ENCODE measurements at regions not wholly inside any gene's neighbourhood (a gene's known extent, or its start where the extent isn't known, plus 50 kb on each side); places are given as distances from the start of the nearest gene placed in this dataset.

DNA sequence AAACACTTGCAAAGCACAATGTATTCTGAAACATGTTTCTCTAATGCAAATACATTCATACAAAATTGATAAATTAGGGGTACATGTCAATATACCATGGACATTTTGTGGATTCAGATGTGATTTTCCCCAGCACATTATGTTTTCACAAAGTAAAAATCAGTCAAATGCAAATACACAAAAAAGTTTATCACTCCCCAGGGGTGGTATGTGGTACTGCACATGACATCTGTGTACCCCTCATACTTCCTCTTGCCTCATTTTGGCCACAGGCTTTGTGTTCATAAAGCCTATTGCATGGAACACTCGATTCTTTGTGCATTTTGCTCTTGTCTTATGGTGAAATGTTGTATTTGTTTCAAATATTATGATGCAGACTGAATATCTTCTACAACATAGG is 116.8 kb upstream of the PDE4D start:
- H3K4me3 Mint-ChIP-seq: no peak overlapping the region
- no peaks in the 10 kb centered on the region for H3K27me3 Mint-ChIP-seq
- no peak overlapping the region for H3K27ac Mint-ChIP-seq (ENCODE audit: low read depth)
- ATAC-seq (replicated peaks; ENCODE audit: extremely low read depth, poor library complexity, severe bottlenecking) (no peak), DNase-seq (ENCODE audit: low spot score in 2 of 2) (no peak)
- peaks cover 6% of the 10 kb centered on the region for H3K9me3 Mint-ChIP-seq
- H3K4me1 Mint-ChIP-seq: no peaks in the 10 kb centered on the region
- H3K36me3 Mint-ChIP-seq (ENCODE audit: insufficient read depth): no peaks in the 10 kb centered on the region

GRCh38 chr5:60007729-60008128 is 114.2 kb upstream of the PDE4D start:
- H3K4me1 Mint-ChIP-seq: no peaks in the 10 kb centered on the region
- no peak overlapping the region for H3K27ac Mint-ChIP-seq (ENCODE audit: low read depth)
- DNase-seq (ENCODE audit: low spot score in 2 of 2): no peak
- no peaks in the 10 kb centered on the region for H3K9me3 Mint-ChIP-seq
- H3K27me3 Mint-ChIP-seq: no peaks in the 10 kb centered on the region
- no peak for ATAC-seq (replicated peaks; ENCODE audit: extremely low read depth, poor library complexity, severe bottlenecking)
- no peak overlapping the region for H3K4me3 Mint-ChIP-seq
- H3K36me3 Mint-ChIP-seq (ENCODE audit: insufficient read depth): no peaks in the 10 kb centered on the region

DNA sequence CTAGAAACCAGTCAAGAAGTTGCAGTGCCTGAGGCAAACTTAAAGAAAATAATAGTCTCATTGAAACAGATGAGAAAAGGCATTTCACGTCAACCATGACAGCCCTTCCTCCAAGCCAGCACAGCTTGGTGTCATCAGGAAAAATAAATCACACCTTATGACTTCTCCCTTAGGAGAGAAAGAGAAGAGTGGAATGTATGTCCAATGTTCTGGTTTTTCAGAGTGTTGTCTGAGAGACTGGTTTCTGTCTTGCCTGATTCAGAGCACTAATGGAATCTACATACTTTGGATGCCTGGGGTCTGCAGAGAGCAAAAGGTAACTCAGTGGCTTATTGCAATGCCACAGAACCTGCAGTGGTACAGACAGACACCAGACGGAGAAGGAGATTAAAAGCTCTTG is 105.5 kb upstream of the PDE4D start:
- Mint-ChIP-seq H3K9me3 (peaks cover 15% of the 10 kb centered on the region), H3K36me3 (ENCODE audit: insufficient read depth) (no peaks in the 10 kb centered on the region), H3K27ac (ENCODE audit: low read depth) (no peak overlapping the region), H3K27me3 (no peaks in the 10 kb centered on the region), H3K4me3 (no peak overlapping the region), H3K4me1 (no peaks in the 10 kb centered on the region)
- no peak for DNase-seq (ENCODE audit: low spot score in 2 of 2)
- ATAC-seq (replicated peaks; ENCODE audit: extremely low read depth, poor library complexity, severe bottlenecking): no peak

DNA sequence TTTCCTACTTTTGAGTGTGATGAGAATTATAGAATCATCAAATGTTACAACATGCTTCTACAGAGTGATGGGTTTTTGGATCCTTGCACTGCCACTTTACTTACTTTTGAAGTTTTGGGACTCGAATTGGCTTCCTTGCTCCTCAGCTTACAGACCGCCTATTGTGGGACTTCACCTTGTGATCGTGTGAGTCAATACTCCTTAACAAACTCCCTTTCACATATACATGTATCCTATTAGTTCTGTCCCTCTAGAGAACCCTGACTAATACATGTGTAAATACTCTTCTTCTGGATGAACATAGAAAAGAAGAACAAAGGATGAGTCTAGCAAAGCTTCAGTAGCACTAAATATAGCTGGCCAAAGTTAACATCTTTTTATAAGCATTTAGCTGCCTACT is 98.7 kb upstream of the PDE4D start:
- DNase-seq (ENCODE audit: low spot score in 2 of 2) (no peak), ATAC-seq (replicated peaks; ENCODE audit: extremely low read depth, poor library complexity, severe bottlenecking) (no peak)
- no peaks in the 10 kb centered on the region for H3K27me3 Mint-ChIP-seq
- H3K4me1 Mint-ChIP-seq: no peaks in the 10 kb centered on the region
- H3K36me3 Mint-ChIP-seq (ENCODE audit: insufficient read depth): no peaks in the 10 kb centered on the region
- no peak overlapping the region for H3K4me3 Mint-ChIP-seq
- H3K27ac Mint-ChIP-seq (ENCODE audit: low read depth): no peak overlapping the region
- H3K9me3 Mint-ChIP-seq: no peaks in the 10 kb centered on the region

GRCh38 chr5:59988396-59988795 is 94.9 kb upstream of the PDE4D start:
- H3K4me1 Mint-ChIP-seq: no peaks in the 10 kb centered on the region
- no peaks in the 10 kb centered on the region for H3K36me3 Mint-ChIP-seq (ENCODE audit: insufficient read depth)
- no peaks in the 10 kb centered on the region for H3K27me3 Mint-ChIP-seq
- ATAC-seq (replicated peaks; ENCODE audit: extremely low read depth, poor library complexity, severe bottlenecking) (no peak), DNase-seq (ENCODE audit: low spot score in 2 of 2) (no peak)
- H3K4me3 Mint-ChIP-seq: no peak overlapping the region
- no peak overlapping the region for H3K27ac Mint-ChIP-seq (ENCODE audit: low read depth)
- H3K9me3 Mint-ChIP-seq: no peaks in the 10 kb centered on the region

GRCh38 chr5:59976342-59976741 is 82.8 kb upstream of the PDE4D start:
- Mint-ChIP-seq H3K4me1 (no peaks in the 10 kb centered on the region), H3K36me3 (ENCODE audit: insufficient read depth) (no peaks in the 10 kb centered on the region), H3K4me3 (no peak overlapping the region), H3K27me3 (no peaks in the 10 kb centered on the region), H3K9me3 (peaks cover 17% of the 10 kb centered on the region), H3K27ac (ENCODE audit: low read depth) (no peak overlapping the region)
- DNase-seq (ENCODE audit: low spot score in 2 of 2) (no peak), ATAC-seq (replicated peaks; ENCODE audit: extremely low read depth, poor library complexity, severe bottlenecking) (no peak)

- DNase-seq (ENCODE audit: low spot score in 2 of 2) (no peak), ATAC-seq (replicated peaks; ENCODE audit: extremely low read depth, poor library complexity, severe bottlenecking) (no peak)
- Mint-ChIP-seq H3K36me3 (ENCODE audit: insufficient read depth) (no peaks in the 10 kb centered on the region), H3K4me3 (no peak overlapping the region), H3K4me1 (no peaks in the 10 kb centered on the region), H3K27ac (ENCODE audit: low read depth) (no peak overlapping the region), H3K9me3 (peaks cover 17% of the 10 kb centered on the region), H3K27me3 (no peaks in the 10 kb centered on the region)
Measured at GRCh38 chr5:59972043-59972442, 78.5 kb upstream of the PDE4D start.

GRCh38 chr5:59959330-59959729 is 65.8 kb upstream of the PDE4D start:
- Mint-ChIP-seq H3K27me3 (no peaks in the 10 kb centered on the region), H3K4me3 (no peak overlapping the region), H3K27ac (ENCODE audit: low read depth) (no peak overlapping the region), H3K36me3 (ENCODE audit: insufficient read depth) (no peaks in the 10 kb centered on the region), H3K9me3 (peaks cover 2% of the 10 kb centered on the region), H3K4me1 (no peaks in the 10 kb centered on the region)
- DNase-seq (ENCODE audit: low spot score in 2 of 2): no peak
- ATAC-seq (replicated peaks; ENCODE audit: extremely low read depth, poor library complexity, severe bottlenecking): no peak

GRCh38 chr5:59956130-59956783 is 62.7 kb upstream of the PDE4D start:
- no peak overlapping the region for H3K4me3 Mint-ChIP-seq
- no peaks in the 10 kb centered on the region for H3K27me3 Mint-ChIP-seq
- H3K9me3 Mint-ChIP-seq: no peaks in the 10 kb centered on the region
- ATAC-seq (replicated peaks; ENCODE audit: extremely low read depth, poor library complexity, severe bottlenecking) (no peak), DNase-seq (ENCODE audit: low spot score in 2 of 2) (no peak)
- H3K4me1 Mint-ChIP-seq: no peaks in the 10 kb centered on the region
- H3K27ac Mint-ChIP-seq (ENCODE audit: low read depth): no peak overlapping the region
- H3K36me3 Mint-ChIP-seq (ENCODE audit: insufficient read depth): no peaks in the 10 kb centered on the region

DNA sequence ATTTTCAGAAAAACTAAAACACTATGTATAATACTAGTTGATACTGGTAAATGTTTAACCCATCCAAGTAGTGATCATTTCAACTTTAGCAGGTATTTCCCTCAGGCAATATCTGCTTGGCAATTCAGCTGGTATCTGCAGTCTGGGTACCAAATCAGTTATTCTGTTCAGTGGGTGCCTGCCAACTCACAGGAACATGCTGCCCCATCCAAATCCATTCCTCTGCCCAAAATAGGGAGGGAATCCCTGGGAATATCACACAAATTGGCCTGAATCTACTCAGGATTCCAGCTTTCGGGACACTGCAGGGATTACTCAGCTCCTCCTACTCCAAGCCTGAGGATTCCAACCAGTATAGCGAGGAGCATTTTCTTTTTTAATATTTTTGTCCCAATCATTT is 61.7 kb upstream of the PDE4D start:
- Mint-ChIP-seq H3K36me3 (ENCODE audit: insufficient read depth) (no peaks in the 10 kb centered on the region), H3K9me3 (no peaks in the 10 kb centered on the region), H3K27ac (ENCODE audit: low read depth) (no peak overlapping the region), H3K4me1 (no peaks in the 10 kb centered on the region), H3K4me3 (no peak overlapping the region), H3K27me3 (no peaks in the 10 kb centered on the region)
- no peak for DNase-seq (ENCODE audit: low spot score in 2 of 2)
- ATAC-seq (replicated peaks; ENCODE audit: extremely low read depth, poor library complexity, severe bottlenecking): no peak

GRCh38 chr5:59943452-59944113 is 50.1 kb upstream of the PDE4D start:
- Mint-ChIP-seq H3K4me3 (no peak overlapping the region), H3K27ac (ENCODE audit: low read depth) (no peak overlapping the region), H3K27me3 (no peaks in the 10 kb centered on the region), H3K36me3 (ENCODE audit: insufficient read depth) (no peaks in the 10 kb centered on the region), H3K9me3 (peaks cover 19% of the 10 kb centered on the region), H3K4me1 (no peaks in the 10 kb centered on the region)
- DNase-seq (ENCODE audit: low spot score in 2 of 2): no peak
- no peak for ATAC-seq (replicated peaks; ENCODE audit: extremely low read depth, poor library complexity, severe bottlenecking)
